ENCODE measurements at regions not wholly inside any gene's neighbourhood (a gene's known extent, or its start where the extent isn't known, plus 50 kb on each side); places are given as distances from the start of the nearest gene placed in this dataset.

- no peak for TF ChIP-seq BHLHE40 (IDR thresholded peaks at IDR 0.05; ENCODE audit: borderline replicate concordance)
- no peak for TF ChIP-seq ZNF384 (IDR thresholded peaks at IDR 0.05)
- no peak for TF ChIP-seq FOXA1 (IDR thresholded peaks at IDR 0.05)
- TF ChIP-seq ELF4 (IDR thresholded peaks at IDR 0.05), result no peak
- TF ChIP-seq TARDBP (IDR thresholded peaks at IDR 0.05), result no peak
- no peak for TF ChIP-seq ARNT (IDR thresholded peaks at IDR 0.05)
- no peak for TF ChIP-seq L3MBTL2 (conservative IDR thresholded peaks at IDR 0.05)
- no peak for TF ChIP-seq FOXM1 (IDR thresholded peaks at IDR 0.05; ENCODE audit: borderline replicate concordance)
- no peak for TF ChIP-seq LEF1 (IDR thresholded peaks at IDR 0.05; ENCODE audit: borderline replicate concordance)
These were observed 515.7 kb downstream of the TCERG1L start for GRCh38 chr10:130795819-130796218.

Data from HEK293T (cell line).